ENCODE measurements at regions not wholly inside any gene's neighbourhood (a gene's known extent, or its start where the extent isn't known, plus 50 kb on each side); places are given as distances from the start of the nearest gene placed in this dataset.

DNA sequence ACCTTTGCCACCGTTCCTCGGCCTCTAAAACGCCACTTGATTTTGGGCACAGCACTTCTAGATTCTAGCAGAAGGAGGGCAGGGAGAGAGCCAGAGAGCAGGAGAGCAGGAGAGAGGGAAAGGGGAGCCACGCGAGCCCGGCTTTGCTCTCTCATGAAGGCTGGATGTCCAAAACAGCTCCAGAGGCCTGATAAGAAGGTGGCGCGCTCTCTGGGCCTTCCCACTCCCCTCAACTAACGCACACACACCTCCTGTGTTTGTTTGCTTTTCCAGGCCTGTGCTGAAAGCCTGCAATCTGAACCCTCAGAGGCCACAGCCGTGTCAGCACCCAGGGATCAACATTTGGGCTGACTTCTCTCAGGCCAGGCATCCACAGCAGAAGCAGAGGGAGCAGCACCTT lies 184.8 kb upstream of the SOX11 start:
- Histone ChIP-seq H3K27ac (no peak overlapping the region), H3K27me3 (ENCODE audit: insufficient read depth, low read depth, severe bottlenecking) (no peaks in the 10 kb centered on the region), H3K9me3 (ENCODE audit: severe bottlenecking) (no peaks in the 10 kb centered on the region), H3K36me3 (no peaks in the 10 kb centered on the region), H3K4me3 (ENCODE audit: low read depth, low read length) (no peak overlapping the region)
- no peak for DNase-seq
- TF ChIP-seq, protein P1, sequence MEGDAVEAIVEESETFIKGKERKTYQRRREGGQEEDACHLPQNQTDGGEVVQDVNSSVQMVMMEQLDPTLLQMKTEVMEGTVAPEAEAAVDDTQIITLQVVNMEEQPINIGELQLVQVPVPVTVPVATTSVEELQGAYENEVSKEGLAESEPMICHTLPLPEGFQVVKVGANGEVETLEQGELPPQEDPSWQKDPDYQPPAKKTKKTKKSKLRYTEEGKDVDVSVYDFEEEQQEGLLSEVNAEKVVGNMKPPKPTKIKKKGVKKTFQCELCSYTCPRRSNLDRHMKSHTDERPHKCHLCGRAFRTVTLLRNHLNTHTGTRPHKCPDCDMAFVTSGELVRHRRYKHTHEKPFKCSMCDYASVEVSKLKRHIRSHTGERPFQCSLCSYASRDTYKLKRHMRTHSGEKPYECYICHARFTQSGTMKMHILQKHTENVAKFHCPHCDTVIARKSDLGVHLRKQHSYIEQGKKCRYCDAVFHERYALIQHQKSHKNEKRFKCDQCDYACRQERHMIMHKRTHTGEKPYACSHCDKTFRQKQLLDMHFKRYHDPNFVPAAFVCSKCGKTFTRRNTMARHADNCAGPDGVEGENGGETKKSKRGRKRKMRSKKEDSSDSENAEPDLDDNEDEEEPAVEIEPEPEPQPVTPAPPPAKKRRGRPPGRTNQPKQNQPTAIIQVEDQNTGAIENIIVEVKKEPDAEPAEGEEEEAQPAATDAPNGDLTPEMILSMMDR (IDR thresholded peaks at IDR 0.05; ENCODE audit: low read depth, low read length), result no peak

DNA sequence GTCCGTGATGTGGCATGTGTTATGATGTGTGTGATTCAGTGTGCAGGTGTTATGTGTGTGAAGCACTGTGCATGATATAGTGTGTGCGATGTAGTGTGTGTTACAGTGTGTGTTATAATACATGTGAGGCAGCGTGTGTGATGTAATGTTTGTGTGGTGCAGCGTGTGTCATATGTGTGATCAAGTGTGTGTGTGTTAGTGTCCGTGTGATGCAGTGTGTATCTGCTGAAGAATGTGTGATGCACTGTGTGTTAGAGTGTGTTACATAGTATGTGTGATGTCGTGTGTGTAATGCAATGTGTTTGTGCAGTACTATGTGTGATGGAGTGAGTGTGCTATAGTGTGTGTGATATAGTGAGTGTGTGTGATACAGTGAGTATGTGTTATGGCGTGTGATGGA lies 182.8 kb upstream of the SOX11 start:
- Histone ChIP-seq H3K4me3 (ENCODE audit: low read depth, low read length) (no peak overlapping the region), H3K27me3 (ENCODE audit: insufficient read depth, low read depth, severe bottlenecking) (no peaks in the 10 kb centered on the region), H3K36me3 (no peaks in the 10 kb centered on the region), H3K9me3 (ENCODE audit: severe bottlenecking) (no peaks in the 10 kb centered on the region), H3K27ac (no peak overlapping the region)
- no peak for DNase-seq
- TF ChIP-seq, protein P1 (IDR thresholded peaks at IDR 0.05; ENCODE audit: low read depth, low read length), result no peak

DNA sequence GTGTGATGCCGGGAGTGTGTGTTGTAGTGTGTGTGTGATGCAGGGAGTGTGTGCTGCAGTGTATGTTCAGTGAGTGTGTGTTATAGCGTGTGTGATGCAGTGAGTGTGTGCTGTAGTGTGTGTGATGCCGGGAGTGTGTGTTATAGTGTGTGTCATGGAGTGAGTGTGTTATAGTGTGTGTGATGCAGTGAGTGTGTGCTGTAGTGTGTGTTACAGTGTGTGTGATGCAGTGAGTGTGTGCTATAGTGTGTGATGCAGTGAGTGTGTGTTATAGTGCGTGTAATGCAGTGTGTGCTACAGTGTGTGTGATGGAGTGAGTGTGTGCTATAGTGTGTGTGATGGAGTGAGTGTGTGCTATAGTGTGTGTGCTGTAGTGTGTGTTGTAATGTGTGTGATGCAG lies 182.1 kb upstream of the SOX11 start:
- Histone ChIP-seq H3K27me3 (ENCODE audit: insufficient read depth, low read depth, severe bottlenecking) (no peaks in the 10 kb centered on the region), H3K27ac (no peak overlapping the region), H3K36me3 (no peaks in the 10 kb centered on the region), H3K4me3 (ENCODE audit: low read depth, low read length) (no peak overlapping the region), H3K9me3 (ENCODE audit: severe bottlenecking) (no peaks in the 10 kb centered on the region)
- no peak for DNase-seq
- TF ChIP-seq, protein P1 (IDR thresholded peaks at IDR 0.05; ENCODE audit: low read depth, low read length), result no peak

DNA sequence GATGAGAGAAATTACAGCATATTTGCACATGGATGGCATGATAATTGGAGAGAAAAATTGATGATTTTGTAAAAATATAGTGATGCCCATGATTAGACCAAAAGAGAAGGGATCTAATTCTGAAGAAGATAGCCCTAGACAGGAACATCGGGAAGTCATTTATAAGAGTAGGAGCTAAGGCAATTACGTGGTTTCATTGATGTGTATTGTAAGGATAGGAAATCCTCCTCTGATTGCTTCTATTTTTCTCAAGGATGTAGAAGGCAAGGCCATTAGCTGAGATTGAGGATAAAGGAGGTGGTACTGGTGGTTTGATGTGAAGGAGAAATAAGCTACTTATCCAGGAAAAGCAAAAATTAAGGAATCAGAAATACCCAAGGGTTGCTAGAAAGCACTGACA lies 176.5 kb upstream of the SOX11 start:
- Histone ChIP-seq H3K9me3 (ENCODE audit: severe bottlenecking) (no peaks in the 10 kb centered on the region), H3K27ac (no peak overlapping the region), H3K36me3 (no peaks in the 10 kb centered on the region), H3K27me3 (ENCODE audit: insufficient read depth, low read depth, severe bottlenecking) (no peaks in the 10 kb centered on the region), H3K4me3 (ENCODE audit: low read depth, low read length) (no peak overlapping the region)
- DNase-seq, result no peak
- TF ChIP-seq, protein P1 (IDR thresholded peaks at IDR 0.05; ENCODE audit: low read depth, low read length), result no peak

DNA sequence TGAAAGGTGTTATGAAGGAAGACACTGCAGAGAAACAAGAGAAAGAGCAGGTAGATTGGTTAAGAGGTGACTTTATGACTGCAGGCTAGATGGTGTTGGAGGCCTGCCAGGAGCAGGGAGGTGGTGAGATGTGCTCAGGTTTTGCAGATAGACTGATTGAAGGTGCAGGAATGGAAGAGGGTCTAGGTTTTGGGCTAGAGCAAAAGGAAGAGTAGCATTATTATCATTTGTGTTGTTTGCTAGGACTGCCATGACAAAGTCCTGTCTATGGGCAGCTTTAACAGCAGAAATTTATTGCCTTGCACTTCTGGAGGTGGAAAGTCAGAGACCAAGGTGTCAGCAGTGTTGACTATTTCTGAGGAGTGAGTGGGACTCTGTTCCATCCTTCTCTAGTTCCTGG lies 172.9 kb upstream of the SOX11 start:
- H3K36me3 ChIP-seq, result no peaks in the 10 kb centered on the region
- TF ChIP-seq, protein P1 (IDR thresholded peaks at IDR 0.05; ENCODE audit: low read depth, low read length), result no peak
- H3K27me3 ChIP-seq (ENCODE audit: insufficient read depth, low read depth, severe bottlenecking), result no peaks in the 10 kb centered on the region
- H3K9me3 ChIP-seq (ENCODE audit: severe bottlenecking), result no peaks in the 10 kb centered on the region
- no peak for DNase-seq
- H3K4me3 ChIP-seq (ENCODE audit: low read depth, low read length), result no peak overlapping the region
- H3K27ac ChIP-seq, result no peak overlapping the region

DNA sequence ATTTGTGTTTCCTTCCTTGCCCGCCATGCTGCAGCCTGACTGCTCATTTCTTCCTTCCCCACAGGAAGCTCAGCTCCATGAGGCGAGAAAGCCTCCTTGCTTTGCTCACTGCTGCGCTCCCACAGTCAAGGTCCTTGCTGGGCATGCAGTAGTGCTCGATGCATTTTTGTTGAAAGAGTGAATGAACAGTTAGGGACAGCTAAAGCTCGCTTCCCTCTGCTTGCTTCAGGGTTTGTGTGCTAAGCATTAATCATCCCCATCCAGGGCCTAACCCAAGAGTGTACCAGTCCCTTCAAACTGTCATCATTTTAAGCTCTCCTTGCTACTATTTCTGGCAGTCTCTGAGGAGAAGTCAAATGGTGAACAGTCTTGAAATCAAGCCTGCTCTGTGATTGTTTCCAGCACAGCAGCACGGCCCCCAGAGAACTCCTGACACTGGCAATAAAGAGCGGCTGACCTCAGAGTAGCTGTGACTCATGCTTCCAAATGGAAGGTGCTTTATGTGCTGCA lies 171.7 kb upstream of the SOX11 start:
- no peak for DNase-seq
- H3K9me3 ChIP-seq (ENCODE audit: severe bottlenecking), result no peaks in the 10 kb centered on the region
- no peak overlapping the region for H3K4me3 ChIP-seq (ENCODE audit: low read depth, low read length)

More for the DNA sequence above, 171.7 kb upstream of the SOX11 start:
- H3K36me3 ChIP-seq, result no peaks in the 10 kb centered on the region
- TF ChIP-seq, protein P1 (IDR thresholded peaks at IDR 0.05; ENCODE audit: low read depth, low read length), result no peak
- H3K27ac ChIP-seq, result no peak overlapping the region
- no peaks in the 10 kb centered on the region for H3K27me3 ChIP-seq (ENCODE audit: insufficient read depth, low read depth, severe bottlenecking)

Data from WERI-Rb-1 (cell line).